ENCODE measurements at regions not wholly inside any gene's neighbourhood (a gene's known extent, or its start where the extent isn't known, plus 50 kb on each side); places are given as distances from the start of the nearest gene placed in this dataset.
"Not testable (repeated sequence)": the region's sequence is repeated elsewhere in the genome, so short reads cannot be mapped to it uniquely, and the experiment has no call there.

DNA sequence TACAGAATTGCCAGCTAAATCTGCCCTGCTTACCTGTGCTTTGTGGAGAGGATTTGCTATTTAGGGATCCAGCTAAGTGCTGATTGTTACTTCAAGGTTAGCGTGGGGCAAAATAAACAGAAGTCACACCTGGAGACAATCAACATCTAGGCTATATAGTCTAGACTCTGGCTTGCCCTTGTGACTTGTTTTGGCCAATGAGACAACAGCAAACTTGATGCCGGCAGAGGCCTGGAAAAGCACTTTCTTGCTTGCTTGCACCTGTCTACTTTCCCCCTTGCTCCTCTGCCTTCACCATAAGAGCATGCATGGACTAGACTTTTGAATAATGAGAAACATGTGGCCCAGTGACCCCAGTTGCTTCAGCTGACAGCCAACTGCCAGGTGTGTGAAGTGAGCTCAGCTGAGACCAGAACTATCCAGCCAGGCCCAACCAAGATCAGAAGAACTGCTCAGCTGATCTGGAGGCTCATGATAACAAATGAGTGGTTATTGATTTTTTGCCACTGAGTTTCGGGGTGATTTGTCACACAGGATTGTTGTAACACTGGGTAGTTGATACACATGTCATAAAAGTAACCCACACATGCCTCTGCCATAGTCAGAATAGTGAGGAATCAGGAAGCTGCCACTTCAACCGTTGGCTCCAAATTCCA is 164.4 kb downstream of the RBMX2 start:
- Histone ChIP-seq H3K27me3 (ENCODE audit: insufficient read depth, low read depth, severe bottlenecking) (no peaks in the 10 kb centered on the region), H3K36me3 (no peaks in the 10 kb centered on the region), H3K4me3 (ENCODE audit: low read depth, low read length) (no peak overlapping the region), H3K27ac (no peak overlapping the region), H3K9me3 (ENCODE audit: severe bottlenecking) (no peaks in the 10 kb centered on the region)
- DNase-seq: no peak
- TF ChIP-seq, protein P1, sequence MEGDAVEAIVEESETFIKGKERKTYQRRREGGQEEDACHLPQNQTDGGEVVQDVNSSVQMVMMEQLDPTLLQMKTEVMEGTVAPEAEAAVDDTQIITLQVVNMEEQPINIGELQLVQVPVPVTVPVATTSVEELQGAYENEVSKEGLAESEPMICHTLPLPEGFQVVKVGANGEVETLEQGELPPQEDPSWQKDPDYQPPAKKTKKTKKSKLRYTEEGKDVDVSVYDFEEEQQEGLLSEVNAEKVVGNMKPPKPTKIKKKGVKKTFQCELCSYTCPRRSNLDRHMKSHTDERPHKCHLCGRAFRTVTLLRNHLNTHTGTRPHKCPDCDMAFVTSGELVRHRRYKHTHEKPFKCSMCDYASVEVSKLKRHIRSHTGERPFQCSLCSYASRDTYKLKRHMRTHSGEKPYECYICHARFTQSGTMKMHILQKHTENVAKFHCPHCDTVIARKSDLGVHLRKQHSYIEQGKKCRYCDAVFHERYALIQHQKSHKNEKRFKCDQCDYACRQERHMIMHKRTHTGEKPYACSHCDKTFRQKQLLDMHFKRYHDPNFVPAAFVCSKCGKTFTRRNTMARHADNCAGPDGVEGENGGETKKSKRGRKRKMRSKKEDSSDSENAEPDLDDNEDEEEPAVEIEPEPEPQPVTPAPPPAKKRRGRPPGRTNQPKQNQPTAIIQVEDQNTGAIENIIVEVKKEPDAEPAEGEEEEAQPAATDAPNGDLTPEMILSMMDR (IDR thresholded peaks at IDR 0.05; ENCODE audit: low read depth, low read length): no peak

- H3K27me3 ChIP-seq (ENCODE audit: insufficient read depth, low read depth, severe bottlenecking); DNase-seq; H3K27ac ChIP-seq; H3K36me3 ChIP-seq; H3K4me3 ChIP-seq (ENCODE audit: low read depth, low read length); H3K9me3 ChIP-seq (ENCODE audit: severe bottlenecking): not testable (repeated sequence)
Observed at GRCh38 chrX:130573030-130573429, 171.2 kb downstream of the RBMX2 start.
